ENCODE measurements at regions not wholly inside any gene's neighbourhood (a gene's known extent, or its start where the extent isn't known, plus 50 kb on each side); places are given as distances from the start of the nearest gene placed in this dataset.

GRCh38 chr1:243982447-243983018 lies 68.5 kb upstream of the ZBTB18 start:
- BruUV-seq (replicated peaks): no TSS peak
- ChIA-PET RAD21 (ENCODE audit: low non-redundant PET in 1 of 2, low total read pairs in 2 of 2, uncharacterized antibody in 2 of 2, unreplicated experiment in 2 of 2) (no interaction called here), CTCF (no interaction called here), POLR2A (no interaction called here)
- ATAC-seq (no peak), DNase-seq (ENCODE audit: low read depth, low spot score) (no peak)
- H2AFZ ChIP-seq (ENCODE audit: low read depth, low read length, poor library complexity, severe bottlenecking): no peak overlapping the region
- no peaks in the 10 kb centered on the region for H3K79me2 ChIP-seq (ENCODE audit: insufficient read depth, low read length)
- H4K20me1 ChIP-seq (ENCODE audit: insufficient read depth): no peaks in the 10 kb centered on the region
- no peaks in the 10 kb centered on the region for H3K9me3 ChIP-seq (ENCODE audit: control insufficient read depth in 1 of 2, insufficient read depth in 1 of 2, low read depth in 1 of 2, low read length in 2 of 2)
- TF ChIP-seq SP1 (IDR thresholded peaks at IDR 0.05; ENCODE audit: low read depth) (no peak), RAD21 (IDR thresholded peaks at IDR 0.05; ENCODE audit: low read depth) (no peak), ZFX (IDR thresholded peaks at IDR 0.05) (no peak), SIN3A (IDR thresholded peaks at IDR 0.05; ENCODE audit: low read depth) (no peak), TCF7L2 (IDR thresholded peaks at IDR 0.05; ENCODE audit: borderline replicate concordance, extremely low read depth, insufficient read depth, insufficient read length) (no peak)
- H3K27ac ChIP-seq (ENCODE audit: low read depth, low read length): no peak overlapping the region
- no peaks in the 10 kb centered on the region for H3K4me1 ChIP-seq (ENCODE audit: control insufficient read depth in 1 of 2, insufficient read depth in 2 of 2, low read length in 2 of 2)
- no peaks in the 10 kb centered on the region for H3K36me3 ChIP-seq (ENCODE audit: control insufficient read depth in 1 of 2, insufficient read depth in 2 of 2, low read length in 2 of 2)
- peaks cover 37% of the 10 kb centered on the region for H3K27me3 ChIP-seq (ENCODE audit: insufficient read depth, low read length)
- no peaks in the 10 kb centered on the region for H3K9me2 ChIP-seq (ENCODE audit: insufficient read depth)
- intact Hi-C loops (cut with micrococcal nuclease): no loop called here
- H3K4me2 ChIP-seq (ENCODE audit: low read length): no peak overlapping the region
- no peak overlapping the region for H3K4me3 ChIP-seq (replicated peaks in 1 of 2; ENCODE audit: low read depth in 1 of 2, low read length in 2 of 2)
- no peak overlapping the region for H3K9ac ChIP-seq (ENCODE audit: low read length)

- Histone ChIP-seq H3K79me2 (ENCODE audit: insufficient read depth, low read length) (no peaks in the 10 kb centered on the region), H4K20me1 (ENCODE audit: insufficient read depth) (no peaks in the 10 kb centered on the region), H3K4me1 (ENCODE audit: control insufficient read depth in 1 of 2, insufficient read depth in 2 of 2, low read length in 2 of 2) (no peaks in the 10 kb centered on the region), H2AFZ (ENCODE audit: low read depth, low read length, poor library complexity, severe bottlenecking) (no peak overlapping the region), H3K36me3 (ENCODE audit: control insufficient read depth in 1 of 2, insufficient read depth in 2 of 2, low read length in 2 of 2) (no peaks in the 10 kb centered on the region), H3K27me3 (ENCODE audit: insufficient read depth, low read length) (peaks cover 32% of the 10 kb centered on the region), H3K9me3 (ENCODE audit: control insufficient read depth in 1 of 2, insufficient read depth in 1 of 2, low read depth in 1 of 2, low read length in 2 of 2) (no peaks in the 10 kb centered on the region), H3K9me2 (ENCODE audit: insufficient read depth) (no peaks in the 10 kb centered on the region), H3K27ac (ENCODE audit: low read depth, low read length) (no peak overlapping the region), H3K9ac (ENCODE audit: low read length) (no peak overlapping the region), H3K4me3 (replicated peaks in 1 of 2; ENCODE audit: low read depth in 1 of 2, low read length in 2 of 2) (no peak overlapping the region), H3K4me2 (ENCODE audit: low read length) (no peak overlapping the region)
- no peak for ATAC-seq
- no peak for DNase-seq (ENCODE audit: low read depth, low spot score)
- ChIA-PET POLR2A (no interaction called here), RAD21 (ENCODE audit: low non-redundant PET in 1 of 2, low total read pairs in 2 of 2, uncharacterized antibody in 2 of 2, unreplicated experiment in 2 of 2) (no interaction called here), CTCF (no interaction called here)
- TF ChIP-seq ZFX (IDR thresholded peaks at IDR 0.05) (no peak), FOSL1 (IDR thresholded peaks at IDR 0.05; ENCODE audit: low read depth) (no peak), POLR2A (IDR thresholded peaks at IDR 0.05; ENCODE audit: borderline replicate concordance, extremely low read depth, insufficient read depth, insufficient read length) (no peak), EGR1 (IDR thresholded peaks at IDR 0.05; ENCODE audit: low read depth) (no peak), YY1 (IDR thresholded peaks at IDR 0.05; ENCODE audit: extremely low read depth, insufficient replicate concordance, low read depth, low read length) (no peak), ATF3 (IDR thresholded peaks at IDR 0.05) (no peak), MAX (IDR thresholded peaks at IDR 0.05) (no peak), EZH2phosphoT487 (IDR thresholded peaks at IDR 0.05; ENCODE audit: borderline replicate concordance) (no peak), SP1 (IDR thresholded peaks at IDR 0.05; ENCODE audit: low read depth) (no peak)
- intact Hi-C loops (cut with micrococcal nuclease): no loop called here
- no TSS peak for BruUV-seq (replicated peaks)
Observed at GRCh38 chr1:243980471-243980870, 70.6 kb upstream of the ZBTB18 start.
